Fibroblast of pulmonary artery (primary cell): ENCODE measurements at regions not wholly inside any gene's neighbourhood (a gene's known extent, or its start where the extent isn't known, plus 50 kb on each side); places are given as distances from the start of the nearest gene placed in this dataset.

Experiments used
- DNase-seq: peaks from one replicate; pipeline ENCODE4 v3.0.0-alpha.2; 2010; ENCODE audit warnings: low read depth
- H3K4me3 ChIP-seq: replicated peaks from 2 replicates; pipeline ENCODE4 v1.5.1; 2011; ENCODE audit warnings: low read depth, mild to moderate bottlenecking, control low read depth, low read length, moderate library complexity
- CTCF ChIP-seq: IDR thresholded peaks from 2 replicates; pipeline ENCODE4 v1.5.1; 2011; ENCODE audit warnings: mild to moderate bottlenecking, control low read depth, low read length, inconsistent platforms; ENCODE audit errors: missing control alignments

DNA sequence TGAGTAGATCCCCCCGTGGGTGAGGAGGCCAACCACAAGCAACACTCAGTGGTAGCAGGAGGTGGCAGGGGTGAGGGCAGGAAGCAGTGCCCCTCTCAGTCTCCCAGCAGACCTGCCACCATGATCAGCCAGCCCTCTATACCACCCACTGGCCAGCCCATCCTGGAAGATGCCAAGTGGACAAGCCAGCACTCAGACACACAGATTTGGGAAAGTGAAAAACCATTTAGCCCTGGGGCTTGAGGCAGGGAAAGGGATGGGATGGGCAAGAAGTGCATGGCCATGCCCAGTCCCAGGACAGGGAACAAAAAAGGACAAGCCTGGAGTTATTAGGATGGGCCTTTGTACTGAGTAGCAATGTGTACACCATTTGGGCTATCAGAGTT, 76.9 kb downstream of the HFE start:
- no peak overlapping the region for H3K4me3 ChIP-seq
- DNase-seq, result no peak
- TF ChIP-seq CTCF, result no peak

GRCh38 chr6:26165261-26165790, 78.1 kb downstream of the HFE start:
- no peak for DNase-seq
- H3K4me3 ChIP-seq, result no peak overlapping the region
- TF ChIP-seq CTCF, result no peak

GRCh38 chr6:26170181-26170580, 83.0 kb downstream of the HFE start:
- no peak overlapping the region for H3K4me3 ChIP-seq
- TF ChIP-seq CTCF, result no peak
- no peak for DNase-seq

DNA sequence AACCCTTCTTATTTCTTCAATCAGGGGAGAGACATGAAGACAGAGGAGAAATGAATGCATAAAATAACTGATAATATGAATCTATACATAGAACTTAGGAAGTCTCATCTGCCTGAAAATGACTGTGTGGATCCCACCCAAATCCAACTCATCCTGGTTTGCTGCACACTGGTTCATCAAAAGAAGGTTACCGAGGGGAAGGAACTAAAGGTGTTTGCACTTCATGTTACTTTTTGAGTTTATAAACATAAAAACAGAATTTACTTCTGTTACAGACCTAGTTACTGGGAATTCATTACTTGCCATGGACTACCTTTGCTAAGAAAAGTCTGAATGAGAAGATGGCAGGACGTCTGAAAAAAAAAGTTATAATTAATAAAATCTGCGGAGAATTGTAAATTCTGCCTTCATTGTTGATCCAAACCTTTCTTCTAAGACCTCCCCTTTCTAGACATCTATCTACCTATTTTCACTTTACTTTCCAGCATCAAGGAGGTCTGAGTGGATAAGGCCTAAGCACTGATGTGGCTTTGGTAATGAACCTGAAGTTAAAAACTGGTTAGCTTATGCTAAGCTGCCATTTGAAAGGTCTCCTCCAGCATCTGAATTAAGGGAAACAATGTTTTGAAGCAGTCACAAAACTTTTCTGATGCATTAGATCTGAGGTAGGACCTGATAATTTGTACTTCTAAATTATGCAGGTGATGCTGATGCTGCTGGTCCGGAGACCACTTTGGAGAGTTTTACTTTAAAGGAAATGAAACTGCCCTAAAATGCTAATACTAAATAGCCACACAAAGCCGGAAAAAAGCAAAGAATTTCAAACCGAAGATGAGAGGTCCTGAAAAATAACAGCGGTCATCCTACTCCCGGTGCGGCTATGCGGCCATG, 84.0 kb downstream of the HFE start:
- DNase-seq, result no peak
- peak overlapping the region; percentile 78 for H3K4me3 ChIP-seq
- no peak for TF ChIP-seq CTCF

DNA sequence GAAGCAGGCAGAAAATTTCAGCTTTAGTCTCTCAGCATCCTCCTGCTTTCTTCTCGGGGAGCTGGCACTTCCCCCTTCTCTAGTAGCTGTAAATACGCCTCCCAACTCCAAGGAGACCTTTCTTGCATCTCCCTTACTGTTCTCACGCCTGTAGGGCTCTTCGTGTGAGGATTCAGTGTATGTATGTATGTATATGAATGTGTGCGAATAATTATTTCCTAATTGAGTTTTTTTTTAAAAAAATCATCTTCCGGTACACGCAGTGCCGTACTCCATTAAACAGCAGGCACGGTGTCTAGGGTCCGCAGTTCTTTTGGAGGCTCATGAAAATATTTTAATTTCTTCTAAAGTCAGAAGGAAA, 85.4 kb downstream of the HFE start:
- TF ChIP-seq CTCF, result no peak
- peak; percentile 46 for DNase-seq

DNA sequence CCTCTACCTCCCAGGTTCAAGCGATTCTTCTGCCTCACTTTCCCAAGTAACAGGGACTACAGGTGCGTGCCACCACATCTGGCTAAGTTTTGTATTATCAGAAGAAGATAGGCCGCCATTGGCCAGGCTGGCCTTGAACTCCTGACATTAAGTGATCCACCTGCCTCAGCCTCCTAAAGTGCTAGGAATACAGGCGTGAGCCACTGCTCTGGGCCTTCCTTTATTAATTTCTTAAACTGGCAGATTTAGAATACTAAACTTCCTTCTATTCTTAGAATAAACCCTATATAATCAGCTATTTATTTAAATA, 86.6 kb downstream of the HFE start:
- DNase-seq, result no peak
- H3K4me3 ChIP-seq, result no peak overlapping the region
- TF ChIP-seq CTCF, result no peak

More for the DNA sequence above, 85.4 kb downstream of the HFE start:
- H3K4me3 ChIP-seq, result peak overlapping the region; percentile 78

- no peak overlapping the region for H3K4me3 ChIP-seq
- no peak for TF ChIP-seq CTCF
- DNase-seq, result no peak
Measured at GRCh38 chr6:26175033-26175427, 87.8 kb downstream of the HFE start.
